GM19238 (cell line): ENCODE measurements at regions not wholly inside any gene's neighbourhood (a gene's known extent, or its start where the extent isn't known, plus 50 kb on each side); places are given as distances from the start of the nearest gene placed in this dataset.

Experiments used
- DNase-seq: peaks from one replicate; pipeline ENCODE4 v3.0.0; 2011; ENCODE audit warnings: low spot score; ENCODE audit not compliant: insufficient read length

- DNase-seq: no peak
Measured at GRCh38 chr1:218971156-218971555, 202.5 kb upstream of the LYPLAL1 start.

GRCh38 chr1:218980881-218981280 lies 192.8 kb upstream of the LYPLAL1 start:
- no peak for DNase-seq

- no peak for DNase-seq
Measured at GRCh38 chr1:218982482-218982881, 191.2 kb upstream of the LYPLAL1 start.

GRCh38 chr1:218983433-218983832 lies 190.2 kb upstream of the LYPLAL1 start:
- DNase-seq: no peak

GRCh38 chr1:218983848-218984247 lies 189.8 kb upstream of the LYPLAL1 start:
- DNase-seq: no peak

GRCh38 chr1:218985424-218985984 lies 188.2 kb upstream of the LYPLAL1 start:
- no peak for DNase-seq

GRCh38 chr1:218986816-218987215 lies 186.9 kb upstream of the LYPLAL1 start:
- no peak for DNase-seq

- DNase-seq: no peak
Measured at GRCh38 chr1:218990019-218990418, 183.7 kb upstream of the LYPLAL1 start.

- no peak for DNase-seq
Measured at GRCh38 chr1:218991089-218991488, 182.6 kb upstream of the LYPLAL1 start.

GRCh38 chr1:218994615-218995014 lies 179.1 kb upstream of the LYPLAL1 start:
- no peak for DNase-seq

- DNase-seq: no peak
Measured at GRCh38 chr1:218995091-218995665, 178.5 kb upstream of the LYPLAL1 start.

- no peak for DNase-seq
Measured at GRCh38 chr1:218996362-218996761, 177.3 kb upstream of the LYPLAL1 start.

GRCh38 chr1:219000005-219000404 lies 173.7 kb upstream of the LYPLAL1 start:
- no peak for DNase-seq

GRCh38 chr1:219000631-219001030 lies 173.0 kb upstream of the LYPLAL1 start:
- no peak for DNase-seq

- no peak for DNase-seq
Measured at GRCh38 chr1:219010720-219011119, 163.0 kb upstream of the LYPLAL1 start.

- DNase-seq: no peak
Measured at GRCh38 chr1:219020386-219020785, 153.3 kb upstream of the LYPLAL1 start.

- no peak for DNase-seq
Measured at GRCh38 chr1:219020846-219021245, 152.8 kb upstream of the LYPLAL1 start.

GRCh38 chr1:219027146-219027673 lies 146.5 kb upstream of the LYPLAL1 start:
- DNase-seq: no peak

GRCh38 chr1:219031809-219032208 lies 141.9 kb upstream of the LYPLAL1 start:
- DNase-seq: no peak

GRCh38 chr1:219038398-219038797 lies 135.3 kb upstream of the LYPLAL1 start:
- DNase-seq: no peak

- no peak for DNase-seq
Measured at GRCh38 chr1:219039017-219039681, 134.5 kb upstream of the LYPLAL1 start.

GRCh38 chr1:219039682-219040154 lies 134.0 kb upstream of the LYPLAL1 start:
- no peak for DNase-seq

GRCh38 chr1:219040291-219040690 lies 133.4 kb upstream of the LYPLAL1 start:
- no peak for DNase-seq
